ENCODE measurements at regions not wholly inside any gene's neighbourhood (a gene's known extent, or its start where the extent isn't known, plus 50 kb on each side); places are given as distances from the start of the nearest gene placed in this dataset.

DNA sequence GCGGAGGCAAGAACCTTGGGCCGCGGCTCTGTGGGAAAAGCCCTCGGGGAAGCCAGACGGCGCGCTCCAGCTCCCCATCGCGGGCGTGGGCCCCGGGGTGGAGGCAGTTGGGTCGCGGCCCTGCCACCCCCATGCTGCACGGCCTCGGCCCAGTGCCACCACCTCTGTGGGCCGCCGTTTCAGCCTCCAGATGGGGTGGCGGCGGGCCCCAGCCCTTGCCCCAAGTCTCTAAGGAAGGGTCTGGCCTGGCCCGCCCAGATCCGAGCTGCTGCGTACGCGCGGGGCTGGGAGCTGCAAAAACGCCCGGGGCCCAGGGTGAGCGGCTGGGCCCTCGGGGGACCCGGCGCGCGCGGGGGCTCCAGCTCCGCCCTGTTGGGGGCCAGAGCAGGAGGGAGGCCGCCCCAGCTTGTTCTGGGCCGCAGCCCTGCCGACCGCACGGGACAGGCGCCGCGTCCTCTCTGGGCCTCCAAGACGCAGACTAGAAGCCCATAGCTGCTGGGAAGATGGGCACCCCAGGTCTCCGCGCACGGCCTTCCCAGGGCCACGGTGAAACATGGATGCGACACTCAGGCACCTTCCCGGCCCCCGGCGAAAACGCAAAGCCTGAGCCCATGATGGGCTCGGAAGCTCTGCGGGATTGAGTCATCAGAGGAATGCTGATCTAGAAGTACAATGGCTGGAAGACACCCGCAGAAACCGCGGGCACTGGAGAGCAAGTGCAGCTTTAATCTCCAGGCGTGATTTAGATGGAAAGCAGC is 110.1 kb downstream of the KCTD15 start:
- no peaks in the 10 kb centered on the region for H3K36me3 Mint-ChIP-seq
- H3K27me3 Mint-ChIP-seq, result peaks cover 38% of the 10 kb centered on the region
- peak overlapping the region in 2 of 4 donors; percentile 44 to 80 for H3K4me3 Mint-ChIP-seq
- H3K4me1 Mint-ChIP-seq, result peaks cover 2 to 6% (median 5%) of the 10 kb centered on the region in 3 donors
- no peak overlapping the region for H3K27ac Mint-ChIP-seq
- peaks cover 0 to 19% (median 8%) of the 10 kb centered on the region in 3 donors for H3K9me3 Mint-ChIP-seq

GRCh38 chr19:33910922-33911321 is 114.3 kb downstream of the KCTD15 start:
- peaks cover 0 to 18% (median 5%) of the 10 kb centered on the region in 3 donors for H3K9me3 Mint-ChIP-seq
- peaks cover 24% of the 10 kb centered on the region for H3K27me3 Mint-ChIP-seq
- no peaks in the 10 kb centered on the region for H3K36me3 Mint-ChIP-seq
- no peak overlapping the region for H3K4me3 Mint-ChIP-seq
- H3K4me1 Mint-ChIP-seq, result peaks cover 0 to 6% (median 2%) of the 10 kb centered on the region in 3 donors
- no peak overlapping the region for H3K27ac Mint-ChIP-seq

GRCh38 chr19:33914599-33914998 is 117.9 kb downstream of the KCTD15 start:
- Mint-ChIP-seq H3K4me1 (no peaks in the 10 kb centered on the region), H3K9me3 (peaks cover 0 to 7% (median 2%) of the 10 kb centered on the region in 3 donors), H3K36me3 (no peaks in the 10 kb centered on the region), H3K27ac (no peak overlapping the region), H3K4me3 (no peak overlapping the region), H3K27me3 (peaks cover 15% of the 10 kb centered on the region)

DNA sequence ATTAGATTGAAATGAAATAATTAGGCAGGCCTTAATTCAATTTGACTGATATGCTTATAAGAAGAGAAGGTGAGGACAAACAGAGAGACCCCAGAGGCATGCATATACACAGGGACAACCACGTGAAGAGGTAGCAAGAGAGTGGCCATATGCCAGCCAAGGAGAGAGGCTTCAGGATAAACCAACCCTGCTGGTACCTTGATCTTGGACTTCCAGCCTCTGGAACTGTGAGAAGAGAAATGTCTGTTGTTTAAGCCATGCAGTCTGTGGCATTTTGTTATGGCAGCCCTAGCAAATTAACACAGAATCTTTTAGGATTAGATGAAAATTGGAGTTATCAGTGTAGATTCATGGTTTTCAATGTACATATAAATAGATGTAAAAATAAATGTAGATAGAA is 120.1 kb downstream of the KCTD15 start:
- peaks cover 15% of the 10 kb centered on the region for H3K27me3 Mint-ChIP-seq
- no peak overlapping the region for H3K27ac Mint-ChIP-seq

GRCh38 chr19:33919291-33919690 is 122.6 kb downstream of the KCTD15 start:
- Mint-ChIP-seq H3K4me3 (no peak overlapping the region), H3K36me3 (no peaks in the 10 kb centered on the region), H3K27me3 (peaks cover 14% of the 10 kb centered on the region), H3K4me1 (no peaks in the 10 kb centered on the region), H3K27ac (no peak overlapping the region), H3K9me3 (peaks cover 0 to 2% (median 2%) of the 10 kb centered on the region in 3 donors)

More for the DNA sequence above, 120.1 kb downstream of the KCTD15 start:
- Mint-ChIP-seq H3K36me3 (no peaks in the 10 kb centered on the region), H3K9me3 (peaks cover 0 to 3% (median 2%) of the 10 kb centered on the region in 3 donors), H3K4me1 (no peaks in the 10 kb centered on the region), H3K4me3 (no peak overlapping the region)

DNA sequence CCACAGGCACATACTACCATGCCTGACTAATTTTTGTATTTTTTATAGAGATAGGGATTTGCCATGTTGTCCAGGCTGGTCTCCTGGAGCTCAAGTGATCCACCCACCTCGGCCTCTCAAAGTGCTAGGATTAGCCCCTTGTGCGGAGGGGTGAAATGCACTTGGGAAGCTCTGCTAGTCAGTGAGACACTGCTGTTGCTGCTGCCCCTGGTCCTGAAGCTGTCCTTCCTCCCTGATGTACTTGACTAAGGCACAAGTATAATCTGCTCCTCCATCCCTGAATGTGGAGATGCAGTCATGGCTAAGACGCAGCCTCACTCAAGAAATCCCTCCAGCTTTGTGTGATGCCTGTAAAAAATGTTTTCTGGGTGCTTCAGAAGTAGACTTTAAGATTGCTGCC is 124.5 kb downstream of the KCTD15 start:
- Mint-ChIP-seq H3K36me3 (no peaks in the 10 kb centered on the region), H3K9me3 (peaks cover 0 to 2% (median 2%) of the 10 kb centered on the region in 3 donors), H3K4me1 (no peaks in the 10 kb centered on the region), H3K27ac (no peak overlapping the region), H3K4me3 (no peak overlapping the region), H3K27me3 (peaks cover 12% of the 10 kb centered on the region)

DNA sequence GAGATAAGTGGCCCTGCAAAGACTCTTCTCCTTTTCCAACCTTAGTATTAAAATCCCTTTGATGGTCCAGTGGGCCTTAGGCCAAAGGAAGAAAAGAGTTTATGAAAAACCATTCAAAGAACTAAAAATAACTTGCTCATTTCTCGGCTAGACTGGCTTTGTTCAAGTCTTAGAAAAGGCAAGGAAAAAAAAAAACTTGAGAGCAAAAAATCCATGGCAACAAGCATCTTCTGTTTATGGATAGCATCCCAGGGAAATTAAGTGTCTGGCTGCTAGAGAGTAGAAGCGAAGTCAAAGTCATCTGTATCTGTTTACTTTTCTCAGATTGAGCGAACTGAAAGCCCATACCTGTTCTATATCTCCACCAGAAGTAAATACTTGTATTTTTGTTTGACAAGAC is 129.6 kb downstream of the KCTD15 start:
- H3K4me1 Mint-ChIP-seq, result no peaks in the 10 kb centered on the region
- no peaks in the 10 kb centered on the region for H3K36me3 Mint-ChIP-seq
- no peak overlapping the region for H3K27ac Mint-ChIP-seq
- peaks cover 0 to 2% (median 2%) of the 10 kb centered on the region in 3 donors for H3K9me3 Mint-ChIP-seq
- peaks cover 12% of the 10 kb centered on the region for H3K27me3 Mint-ChIP-seq
- no peak overlapping the region for H3K4me3 Mint-ChIP-seq

- Mint-ChIP-seq H3K4me1 (no peaks in the 10 kb centered on the region), H3K27ac (peak overlapping the region in 1 of 3 donors; percentile 16), H3K4me3 (no peak overlapping the region), H3K27me3 (peaks cover 12% of the 10 kb centered on the region), H3K9me3 (peaks cover 0 to 2% (median 2%) of the 10 kb centered on the region in 3 donors), H3K36me3 (no peaks in the 10 kb centered on the region)
Observed at GRCh38 chr19:33927789-33928457, 131.3 kb downstream of the KCTD15 start.

DNA sequence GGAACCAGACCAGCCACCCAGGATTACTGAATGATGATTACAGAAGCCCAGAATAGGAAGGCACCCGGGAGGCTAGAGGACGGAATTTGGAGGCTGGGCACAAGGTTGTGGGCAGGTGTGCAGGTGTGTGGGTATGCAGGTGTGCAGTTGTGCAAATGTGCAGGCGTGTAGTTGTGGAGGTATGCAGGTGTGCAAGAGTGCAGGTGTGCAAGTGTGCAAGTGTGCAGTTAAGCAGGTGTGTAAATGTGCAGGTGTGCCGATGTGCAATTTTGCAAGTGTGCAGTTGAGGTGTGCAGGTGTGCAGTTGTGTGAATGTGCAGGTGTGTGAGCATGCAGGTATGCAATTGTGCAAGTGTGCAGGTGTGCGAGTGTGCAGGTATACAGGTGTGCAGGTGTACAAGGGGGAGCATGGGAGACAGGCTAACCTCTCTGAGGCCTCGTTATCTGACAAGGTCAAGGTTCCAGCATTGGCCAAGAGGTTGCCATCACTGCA is 131.8 kb downstream of the KCTD15 start:
- Mint-ChIP-seq H3K36me3 (no peaks in the 10 kb centered on the region), H3K4me3 (no peak overlapping the region), H3K27ac (peak overlapping the region in 1 of 3 donors; percentile 16), H3K9me3 (peaks cover 0 to 2% (median under 1%) of the 10 kb centered on the region in 3 donors), H3K27me3 (peaks cover 11% of the 10 kb centered on the region), H3K4me1 (no peaks in the 10 kb centered on the region)

DNA sequence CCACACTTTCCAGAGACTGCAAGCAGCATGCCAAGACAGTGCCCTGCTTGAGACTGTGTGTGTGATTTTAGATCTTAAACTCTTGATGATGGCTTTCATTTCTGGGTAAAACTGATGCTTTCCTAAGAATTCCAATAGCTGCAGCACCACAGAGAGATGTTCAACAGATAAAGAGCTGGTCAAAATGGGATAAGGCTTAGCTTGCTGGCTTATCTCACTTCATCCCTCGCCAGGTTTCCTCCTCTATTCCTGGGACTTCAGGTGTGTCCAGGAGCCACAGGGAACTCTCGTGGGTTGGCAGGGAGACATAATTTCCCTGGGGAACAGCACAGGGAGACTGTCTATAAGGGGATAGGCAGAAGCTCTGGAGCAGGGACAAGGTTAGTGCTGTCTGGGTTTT is 137.3 kb downstream of the KCTD15 start:
- Mint-ChIP-seq H3K4me1 (no peaks in the 10 kb centered on the region), H3K27me3 (peaks cover 4% of the 10 kb centered on the region), H3K9me3 (peaks cover 0 to 14% (median 4%) of the 10 kb centered on the region in 3 donors), H3K4me3 (no peak overlapping the region), H3K36me3 (no peaks in the 10 kb centered on the region), H3K27ac (no peak overlapping the region)

GRCh38 chr19:33938821-33939220 is 142.2 kb downstream of the KCTD15 start:
- H3K4me3 Mint-ChIP-seq, result no peak overlapping the region
- no peaks in the 10 kb centered on the region for H3K4me1 Mint-ChIP-seq
- peaks cover 0 to 11% (median 2%) of the 10 kb centered on the region in 3 donors for H3K9me3 Mint-ChIP-seq
- peaks cover 1% of the 10 kb centered on the region for H3K27me3 Mint-ChIP-seq
- H3K36me3 Mint-ChIP-seq, result no peaks in the 10 kb centered on the region
- H3K27ac Mint-ChIP-seq, result no peak overlapping the region

GRCh38 chr19:33941133-33941532 is 144.5 kb downstream of the KCTD15 start:
- H3K36me3 Mint-ChIP-seq, result no peaks in the 10 kb centered on the region
- H3K9me3 Mint-ChIP-seq, result peaks cover 0 to 7% (median 5%) of the 10 kb centered on the region in 3 donors
- no peak overlapping the region for H3K27ac Mint-ChIP-seq
- no peaks in the 10 kb centered on the region for H3K4me1 Mint-ChIP-seq
- no peak overlapping the region for H3K4me3 Mint-ChIP-seq
- peaks cover 1% of the 10 kb centered on the region for H3K27me3 Mint-ChIP-seq

- H3K4me3 Mint-ChIP-seq, result no peak overlapping the region
- peaks cover 2% of the 10 kb centered on the region for H3K27me3 Mint-ChIP-seq
- peaks cover 0 to 3% (median 0%) of the 10 kb centered on the region in 3 donors for H3K9me3 Mint-ChIP-seq
- H3K36me3 Mint-ChIP-seq, result no peaks in the 10 kb centered on the region
- no peak overlapping the region for H3K27ac Mint-ChIP-seq
- no peaks in the 10 kb centered on the region for H3K4me1 Mint-ChIP-seq
Observed at GRCh38 chr19:33946535-33947264, 150.0 kb downstream of the KCTD15 start.

DNA sequence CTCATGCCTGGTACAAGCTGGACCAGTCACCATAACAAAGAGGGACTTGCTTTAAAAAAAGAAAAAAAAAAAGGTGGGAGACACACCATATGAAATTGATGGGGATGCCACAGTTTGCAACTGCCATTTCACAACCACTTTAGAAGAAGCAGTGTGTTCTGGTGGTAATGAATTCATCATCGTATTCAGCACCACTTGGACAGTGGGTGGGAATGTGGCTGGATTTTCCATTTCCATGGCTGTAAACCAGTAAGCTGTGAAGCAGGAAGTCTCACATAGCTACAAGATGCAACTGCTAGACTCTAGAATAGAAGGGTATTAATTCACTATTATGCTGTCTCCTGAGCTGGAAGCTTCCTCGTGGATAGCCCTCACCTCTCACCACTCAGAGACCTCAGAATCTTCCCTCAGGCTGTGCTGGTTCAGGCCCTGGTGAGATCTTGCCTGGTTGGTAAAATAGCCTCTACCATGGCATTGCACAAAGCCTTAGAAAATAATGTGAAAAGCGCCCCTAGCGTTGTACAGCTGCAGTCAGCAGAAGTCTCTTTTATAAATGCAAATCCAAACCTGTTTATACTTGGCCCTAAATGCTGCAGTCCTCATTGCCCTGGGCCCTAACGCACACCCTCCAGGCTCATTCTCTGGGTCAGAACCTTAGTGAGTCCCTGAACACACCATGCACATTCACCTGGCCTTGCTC is 150.7 kb downstream of the KCTD15 start:
- Mint-ChIP-seq H3K36me3 (no peaks in the 10 kb centered on the region), H3K27ac (no peak overlapping the region), H3K27me3 (peaks cover 2% of the 10 kb centered on the region), H3K4me3 (no peak overlapping the region), H3K9me3 (peaks cover 0 to 3% (median 0%) of the 10 kb centered on the region in 3 donors), H3K4me1 (no peaks in the 10 kb centered on the region)

Data from IgD-negative memory B cell (primary cell).